IPS-18a (cell line): ENCODE measurements at regions not wholly inside any gene's neighbourhood (a gene's known extent, or its start where the extent isn't known, plus 50 kb on each side); places are given as distances from the start of the nearest gene placed in this dataset.

ENCODE experiments used
- H3K27ac ChIP-seq: one replicate; pipeline ENCODE4 v1.5.1; 2013; ENCODE audit warnings: low read length
- H3K27me3 ChIP-seq: one replicate; pipeline ENCODE4 v1.6.1; 2013; ENCODE audit warnings: mild to moderate bottlenecking, low read length; ENCODE audit not compliant: control insufficient read depth, insufficient read depth
- H3K36me3 ChIP-seq: one replicate; pipeline ENCODE4 v1.6.1; 2013; ENCODE audit warnings: low read depth, low read length; ENCODE audit not compliant: control insufficient read depth
- H3K4me1 ChIP-seq: one replicate; pipeline ENCODE4 v1.6.1; 2013; ENCODE audit warnings: low read depth, low read length; ENCODE audit not compliant: control insufficient read depth
- H3K4me3 ChIP-seq: one replicate; pipeline ENCODE4 v1.5.1; 2013; ENCODE audit warnings: low read length
- H3K9ac ChIP-seq: one replicate; pipeline ENCODE4 v1.6.1; 2013; ENCODE audit warnings: mild to moderate bottlenecking, low read length, moderate library complexity
- H3K9me3 ChIP-seq: one replicate; pipeline ENCODE4 v1.6.1; 2013; ENCODE audit warnings: low read depth, low read length; ENCODE audit not compliant: control insufficient read depth

- Histone ChIP-seq H3K9me3 (no peaks in the 10 kb centered on the region), H3K27me3 (no peaks in the 10 kb centered on the region), H3K4me3 (no peak overlapping the region), H3K4me1 (no peaks in the 10 kb centered on the region), H3K27ac (no peak overlapping the region), H3K9ac (no peak overlapping the region), H3K36me3 (no peaks in the 10 kb centered on the region)
These were observed 216.4 kb downstream of the UNC5CL start for GRCh38 chr6:40822619-40823018.

GRCh38 chr6:40819182-40819834 lies 219.7 kb downstream of the UNC5CL start:
- no peaks in the 10 kb centered on the region for H3K9me3 ChIP-seq

GRCh38 chr6:40817369-40817768 lies 221.7 kb downstream of the UNC5CL start:
- Histone ChIP-seq H3K9me3 (no peaks in the 10 kb centered on the region), H3K4me3 (no peak overlapping the region)

More at GRCh38 chr6:40819182-40819834, 219.7 kb downstream of the UNC5CL start:
- no peak overlapping the region for H3K27ac ChIP-seq
- no peak overlapping the region for H3K4me3 ChIP-seq
- H3K4me1 ChIP-seq = no peaks in the 10 kb centered on the region
- no peak overlapping the region for H3K9ac ChIP-seq
- no peaks in the 10 kb centered on the region for H3K27me3 ChIP-seq
- H3K36me3 ChIP-seq = no peaks in the 10 kb centered on the region

GRCh38 chr6:40816601-40817000 lies 222.4 kb downstream of the UNC5CL start:
- Histone ChIP-seq H3K27ac (no peak overlapping the region), H3K36me3 (no peaks in the 10 kb centered on the region), H3K9ac (no peak overlapping the region), H3K9me3 (no peaks in the 10 kb centered on the region), H3K4me3 (no peak overlapping the region), H3K27me3 (no peaks in the 10 kb centered on the region), H3K4me1 (no peaks in the 10 kb centered on the region)

More at GRCh38 chr6:40817369-40817768, 221.7 kb downstream of the UNC5CL start:
- Histone ChIP-seq H3K36me3 (no peaks in the 10 kb centered on the region), H3K9ac (no peak overlapping the region), H3K27me3 (no peaks in the 10 kb centered on the region), H3K4me1 (no peaks in the 10 kb centered on the region), H3K27ac (no peak overlapping the region)

- no peak overlapping the region for H3K4me3 ChIP-seq
- no peaks in the 10 kb centered on the region for H3K4me1 ChIP-seq
- H3K27ac ChIP-seq = no peak overlapping the region
- no peaks in the 10 kb centered on the region for H3K27me3 ChIP-seq
- no peaks in the 10 kb centered on the region for H3K9me3 ChIP-seq
- H3K9ac ChIP-seq = no peak overlapping the region
- H3K36me3 ChIP-seq = no peaks in the 10 kb centered on the region
These were observed 223.3 kb downstream of the UNC5CL start for GRCh38 chr6:40815731-40816130.

GRCh38 chr6:40810171-40810570 lies 223.0 kb upstream of the LRFN2 start:
- Histone ChIP-seq H3K9me3 (no peaks in the 10 kb centered on the region), H3K27me3 (no peaks in the 10 kb centered on the region), H3K27ac (no peak overlapping the region), H3K9ac (no peak overlapping the region), H3K4me3 (no peak overlapping the region), H3K36me3 (no peaks in the 10 kb centered on the region), H3K4me1 (no peaks in the 10 kb centered on the region)

GRCh38 chr6:40809627-40810026 lies 222.5 kb upstream of the LRFN2 start:
- H3K9me3 ChIP-seq = no peaks in the 10 kb centered on the region
- no peak overlapping the region for H3K4me3 ChIP-seq
- no peaks in the 10 kb centered on the region for H3K27me3 ChIP-seq
- H3K4me1 ChIP-seq = no peaks in the 10 kb centered on the region
- H3K36me3 ChIP-seq = no peaks in the 10 kb centered on the region
- H3K9ac ChIP-seq = no peak overlapping the region
- no peak overlapping the region for H3K27ac ChIP-seq

GRCh38 chr6:40807484-40807883 lies 220.3 kb upstream of the LRFN2 start:
- Histone ChIP-seq H3K4me3 (no peak overlapping the region), H3K9me3 (no peaks in the 10 kb centered on the region), H3K36me3 (no peaks in the 10 kb centered on the region), H3K4me1 (no peaks in the 10 kb centered on the region), H3K27me3 (no peaks in the 10 kb centered on the region), H3K9ac (no peak overlapping the region), H3K27ac (no peak overlapping the region)

- H3K4me1 ChIP-seq = no peaks in the 10 kb centered on the region
- no peak overlapping the region for H3K27ac ChIP-seq
These were observed 219.2 kb upstream of the LRFN2 start for GRCh38 chr6:40806256-40806864.

GRCh38 chr6:40805336-40805735 lies 218.2 kb upstream of the LRFN2 start:
- Histone ChIP-seq H3K36me3 (no peaks in the 10 kb centered on the region), H3K9ac (no peak overlapping the region), H3K4me3 (no peak overlapping the region), H3K27me3 (no peaks in the 10 kb centered on the region), H3K27ac (no peak overlapping the region), H3K9me3 (no peaks in the 10 kb centered on the region), H3K4me1 (no peaks in the 10 kb centered on the region)

More at GRCh38 chr6:40806256-40806864, 219.2 kb upstream of the LRFN2 start:
- H3K9ac ChIP-seq = no peak overlapping the region
- no peaks in the 10 kb centered on the region for H3K9me3 ChIP-seq
- H3K27me3 ChIP-seq = no peaks in the 10 kb centered on the region
- H3K4me3 ChIP-seq = no peak overlapping the region
- no peaks in the 10 kb centered on the region for H3K36me3 ChIP-seq

- H3K27me3 ChIP-seq = no peaks in the 10 kb centered on the region
- H3K9me3 ChIP-seq = no peaks in the 10 kb centered on the region
- H3K4me3 ChIP-seq = no peak overlapping the region
- H3K4me1 ChIP-seq = no peaks in the 10 kb centered on the region
- no peaks in the 10 kb centered on the region for H3K36me3 ChIP-seq
- H3K9ac ChIP-seq = no peak overlapping the region
- H3K27ac ChIP-seq = no peak overlapping the region
These were observed 217.7 kb upstream of the LRFN2 start for GRCh38 chr6:40804905-40805304.
